Adrenal gland (tissue), 9 donors: ENCODE measurements at regions not wholly inside any gene's neighbourhood (a gene's known extent, or its start where the extent isn't known, plus 50 kb on each side); places are given as distances from the start of the nearest gene placed in this dataset.
A peak's percentile ranks its signal among the peaks of the same experiment; 100 is the strongest.

Source experiments
- DNase-seq, 7 donors: peaks; one replicate each; pipeline ENCODE4 v3.0.0-alpha.2; 2019 to 2020
- H3K27ac ChIP-seq, 5 donors: fragments of 200-600 bp; sonication (generic) in 4 of 5; 1 replicate in 3 of 5; 2 replicates in 2 of 5; pipeline versions ENCODE4 v1.5.1 to v1.8.0; 2016 to 2020; ENCODE audit warnings: mild to moderate bottlenecking in 1 of 5
- H3K27me3 ChIP-seq: fragments of 200-600 bp; 2 replicates; pipeline ENCODE4 v1.8.0; 2021
- H3K36me3 ChIP-seq, 2 donors: fragments of 200-600 bp; replicated peaks in 1 of 2; 1 replicate in 1 of 2; 2 replicates in 1 of 2; pipeline versions ENCODE4 v1.5.1 to v1.8.0; 2018 to 2022
- H3K4me1 ChIP-seq, 2 donors: fragments of 200-600 bp; replicated peaks in 1 of 2; 1 replicate in 1 of 2; 2 replicates in 1 of 2; pipeline versions ENCODE4 v1.5.1 to v1.8.0; 2018 to 2021
- H3K4me3 ChIP-seq, 4 donors: fragments of 200-600 bp; sonication (generic) in 3 of 4; one replicate each; pipeline ENCODE4 v1.5.1; 2016 to 2018
- H3K9me3 ChIP-seq, 3 donors: fragments of 200-600 bp; sonication (generic) in 1 of 3; replicated peaks in 1 of 3; 1 replicate in 2 of 3; 2 replicates in 1 of 3; pipeline versions ENCODE4 v1.5.1 to v1.8.0; 2016 to 2021
- CTCF ChIP-seq, 6 experiments: fragments of 450-650 bp in 4 of 6; fragments of 200-600 bp in 2 of 6; sonication (generic) in 1 of 6; IDR thresholded peaks; 1 replicate in 5 of 6; 2 replicates in 1 of 6; pipeline versions ENCODE4 v1.5.1 to v1.8.0; 2016 to 2021; ENCODE audit warnings: antibody characterized with exemption in 6 of 6, mild to moderate bottlenecking in 2 of 6, moderate library complexity in 1 of 6
- POLR2A ChIP-seq, 2 donors: fragments of 450-650 bp; IDR thresholded peaks; one replicate each; pipeline ENCODE4 v1.6.1; 2017; ENCODE audit warnings: antibody characterized with exemption in 2 of 2, mild to moderate bottlenecking in 2 of 2, moderate library complexity in 1 of 2
- WGBS, 4 donors: extraction: QIAGEN DNeasy Blood & Tissue Kit in 2 of 4; methylation state at CpG; one replicate each; pipeline versions ENCODE4 v1.1.5 to v1.1.7; 2013 to 2017; 5-methylcytosine and 5-hydroxymethylcytosine counted together
- intact Hi-C, 2 donors: fragments of 100-400 bp; cut with DNase I; formaldehyde crosslinking; loops; one replicate each; pipeline versions ENCODE4 v1.14.1 to v1.15.0; 2022 to 2023
- donor health status: healthy with polysubstance abuse.
- donor health status: Bipolar disorder and iron deficiency.
- donor health status: DM: yes; HTN: yes; CAD: no.
- donor health status: DM: no; HTN: no; CAD: no.
- donor health status: DM: no; HTN: no; CAD: no.

- no peak for TF ChIP-seq CTCF (IDR thresholded peaks at IDR 0.05)
- TF ChIP-seq POLR2A (IDR thresholded peaks at IDR 0.05) = no peak
- no peaks in the 10 kb centered on the region for H3K9me3 ChIP-seq
- 75 to 80% (median 76%) methylated on average over 4 to 8 of the region's 8 CpGs for WGBS, 4 donors
- H3K4me1 ChIP-seq = no peaks in the 10 kb centered on the region
- no peak for DNase-seq
- H3K27ac ChIP-seq = no peak overlapping the region
- no peaks in the 10 kb centered on the region for H3K36me3 ChIP-seq
- intact Hi-C loops = no loop called here
- H3K27me3 ChIP-seq = peaks cover 6% of the 10 kb centered on the region
- no peak overlapping the region for H3K4me3 ChIP-seq
These were observed 135.7 kb downstream of the ACTL8 start for GRCh38 chr1:17890815-17891191.

DNA sequence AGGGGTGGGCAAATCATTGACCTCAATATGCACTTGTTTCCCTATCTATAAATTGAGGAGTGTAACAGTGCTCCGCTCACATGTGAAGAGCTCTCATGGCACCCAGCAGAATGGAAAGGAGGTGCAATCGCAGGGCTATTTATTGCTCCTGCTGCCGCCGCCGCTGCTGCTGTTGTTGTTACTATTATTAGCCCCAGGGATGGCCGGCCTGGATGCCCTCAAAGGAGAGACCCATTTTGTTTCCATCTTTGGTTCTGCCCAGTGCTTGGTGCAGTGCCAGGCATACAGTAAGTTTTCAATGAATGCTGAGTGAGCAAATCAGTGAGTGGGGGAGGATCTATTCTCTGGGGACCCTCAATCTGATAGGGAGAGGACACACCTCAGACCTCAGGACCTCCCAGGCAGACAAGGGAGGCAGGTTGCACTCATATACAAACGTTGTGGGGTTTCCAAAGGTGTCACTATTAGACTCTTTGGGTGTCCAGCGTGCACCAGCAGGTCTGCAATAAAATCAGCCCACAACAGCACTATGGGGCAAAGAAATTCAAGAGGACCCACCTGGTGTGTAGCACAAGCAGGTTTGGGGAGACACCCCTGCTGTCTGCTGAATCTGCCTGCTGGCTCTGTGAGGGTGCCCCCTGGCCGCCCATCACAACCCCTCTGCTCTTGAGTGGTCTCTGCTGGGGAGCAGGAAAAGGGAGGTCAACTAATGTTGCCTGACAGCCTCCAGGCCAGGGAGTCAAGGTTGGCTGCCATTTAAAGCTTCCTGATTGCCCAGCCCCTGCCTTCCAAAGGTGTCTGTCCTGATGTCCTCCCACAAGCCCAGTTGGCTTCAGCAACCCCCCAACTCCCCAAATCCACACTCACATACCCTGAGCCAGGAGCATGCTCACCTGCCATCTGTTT lies 136.3 kb downstream of the ACTL8 start:
- TF ChIP-seq POLR2A (IDR thresholded peaks at IDR 0.05) = no peak
- TF ChIP-seq CTCF (IDR thresholded peaks at IDR 0.05) = no peak
- no peak for DNase-seq

DNA sequence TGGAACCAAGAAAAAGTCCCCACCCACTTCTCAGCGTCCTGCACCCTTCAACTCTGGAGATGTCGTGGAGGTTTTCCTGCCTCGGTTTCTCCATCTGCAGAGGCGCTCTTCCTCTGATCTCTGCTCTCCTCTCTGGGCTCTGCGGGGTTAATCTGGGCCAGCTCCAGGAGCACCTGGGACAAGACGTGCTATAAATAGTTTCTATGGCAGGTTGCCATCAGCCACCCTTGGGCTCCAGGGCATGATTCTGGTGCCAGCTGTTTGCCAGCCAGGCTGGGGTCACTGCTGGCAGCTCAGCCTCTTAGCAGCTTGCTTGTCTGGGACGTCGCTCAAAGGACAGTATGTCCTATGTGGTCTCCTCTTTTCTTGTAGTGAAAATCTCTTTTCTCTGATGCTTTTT lies 137.1 kb downstream of the ACTL8 start:
- intact Hi-C loops = no loop called here
- H3K27me3 ChIP-seq = peaks cover 6% of the 10 kb centered on the region
- H3K9me3 ChIP-seq = no peaks in the 10 kb centered on the region
- no peaks in the 10 kb centered on the region for H3K36me3 ChIP-seq
- DNase-seq = peak in 4 of 7 donors; percentile 36 to 69 (median 40)
- TF ChIP-seq POLR2A (IDR thresholded peaks at IDR 0.05) (no peak), CTCF (IDR thresholded peaks at IDR 0.05) (no peak)
- H3K27ac ChIP-seq = no peak overlapping the region
- H3K4me3 ChIP-seq = no peak overlapping the region
- H3K4me1 ChIP-seq = no peaks in the 10 kb centered on the region
- 57 to 71% (median 61%) methylated on average over 6 to 8 of the region's 8 CpGs for WGBS, 4 donors

More for the DNA sequence above, 136.3 kb downstream of the ACTL8 start:
- H3K9me3 ChIP-seq = no peaks in the 10 kb centered on the region
- 64 to 68% (median 66%) methylated on average over 1 to 9 of the region's 9 CpGs for WGBS, 4 donors
- no peak overlapping the region for H3K4me3 ChIP-seq
- H3K27ac ChIP-seq = no peak overlapping the region
- peaks cover 6% of the 10 kb centered on the region for H3K27me3 ChIP-seq
- intact Hi-C loops = no loop called here
- H3K36me3 ChIP-seq = no peaks in the 10 kb centered on the region
- no peaks in the 10 kb centered on the region for H3K4me1 ChIP-seq

- no peak overlapping the region for H3K4me3 ChIP-seq
- no peaks in the 10 kb centered on the region for H3K4me1 ChIP-seq
- TF ChIP-seq POLR2A (IDR thresholded peaks at IDR 0.05) (no peak), CTCF (IDR thresholded peaks at IDR 0.05) (no peak)
- no peaks in the 10 kb centered on the region for H3K9me3 ChIP-seq
- intact Hi-C loops = no loop called here
- no peak overlapping the region for H3K27ac ChIP-seq
- no peaks in the 10 kb centered on the region for H3K36me3 ChIP-seq
- no peak for DNase-seq
- 67 to 86% (median 74%) methylated on average over 5 to 7 of the region's 7 CpGs for WGBS, 4 donors
- peaks cover 6% of the 10 kb centered on the region for H3K27me3 ChIP-seq
These were observed 137.7 kb downstream of the ACTL8 start for GRCh38 chr1:17892851-17893250.
